Activated CD8-positive, alpha-beta memory T cell treated with anti-CD3 and anti-CD28 coated beads for 24 hours (primary cell): ENCODE measurements at regions not wholly inside any gene's neighbourhood (a gene's known extent, or its start where the extent isn't known, plus 50 kb on each side); places are given as distances from the start of the nearest gene placed in this dataset.

Experiments used
- DNase-seq: peaks from one replicate; pipeline ENCODE4 v3.0.0-alpha.2; 2020

DNA sequence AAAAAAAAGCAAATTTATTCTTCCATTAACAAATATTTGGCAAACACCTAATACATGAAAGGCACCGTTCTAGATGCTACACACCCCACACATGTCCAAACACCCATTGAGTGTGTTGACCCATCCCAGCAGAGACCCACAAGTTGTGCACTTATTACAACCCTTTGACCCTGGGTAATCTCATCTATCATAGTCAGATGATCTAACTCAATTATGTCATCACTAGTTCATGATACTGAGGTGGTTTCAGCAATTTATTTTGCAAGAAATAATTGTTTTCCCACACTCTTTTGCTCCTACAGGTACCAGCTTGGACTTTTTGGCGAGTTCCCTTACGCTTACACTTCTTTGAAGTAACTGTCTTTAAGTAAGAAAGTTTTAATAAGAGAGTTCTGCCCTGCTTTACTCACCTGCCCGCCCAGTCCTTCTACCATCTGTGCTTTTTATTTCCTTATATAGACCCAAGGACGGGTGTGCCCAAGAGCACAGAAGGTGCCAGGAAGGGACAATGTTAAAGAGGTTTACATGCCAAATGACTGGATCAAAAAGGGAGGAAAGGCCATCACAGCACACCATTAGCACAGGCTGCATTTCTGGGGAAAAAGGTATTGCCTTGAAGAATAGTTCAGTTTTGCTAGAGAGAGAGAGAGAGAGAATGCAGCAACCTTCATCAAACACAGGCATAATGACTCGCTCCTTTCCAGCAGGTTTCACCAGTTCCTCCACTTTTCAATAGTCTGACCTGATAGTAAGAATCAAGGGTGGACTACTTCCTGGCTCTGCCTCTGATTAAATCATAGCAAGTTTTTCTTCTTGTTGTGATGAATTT lies 54.5 kb upstream of the ATP11B start:
- DNase-seq = no peak

DNA sequence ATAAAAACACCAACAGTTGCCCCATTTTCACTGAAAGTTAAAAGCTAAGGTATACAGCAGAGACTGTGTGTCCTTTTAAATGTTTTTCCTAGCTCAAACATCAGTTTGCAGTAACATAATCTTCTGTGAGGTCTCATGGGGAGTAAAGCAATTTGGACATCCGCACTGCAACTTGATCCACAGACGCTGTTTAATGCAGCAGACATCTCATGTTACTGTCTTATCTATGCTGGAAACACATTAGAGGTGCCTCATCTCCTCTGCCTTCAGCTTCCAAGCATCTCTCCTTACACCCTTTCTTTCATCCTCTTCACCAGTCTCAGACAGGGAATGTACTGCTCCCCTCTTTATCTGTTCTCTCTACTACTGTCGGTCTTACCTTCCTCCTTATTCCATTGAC lies 53.7 kb upstream of the ATP11B start:
- no peak for DNase-seq

DNA sequence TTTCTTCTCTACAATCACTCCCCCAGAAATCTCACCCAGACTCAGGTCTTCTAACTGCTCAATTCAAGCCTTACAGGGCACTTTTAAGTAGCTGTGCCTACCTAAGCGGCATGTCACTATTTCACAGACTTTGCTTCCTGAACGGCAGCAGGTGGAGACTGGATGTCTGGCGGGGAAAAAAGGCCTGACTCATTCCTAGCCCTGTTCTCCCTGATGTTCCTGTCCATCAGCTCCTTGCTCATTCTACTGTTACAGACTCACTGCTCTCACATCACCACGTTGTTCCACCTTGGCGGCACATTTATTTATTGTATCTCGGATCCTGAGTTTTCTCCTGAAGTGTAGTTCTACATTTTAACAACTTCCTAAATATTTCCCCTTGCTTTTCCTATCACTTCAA lies 52.6 kb upstream of the ATP11B start:
- DNase-seq = no peak

DNA sequence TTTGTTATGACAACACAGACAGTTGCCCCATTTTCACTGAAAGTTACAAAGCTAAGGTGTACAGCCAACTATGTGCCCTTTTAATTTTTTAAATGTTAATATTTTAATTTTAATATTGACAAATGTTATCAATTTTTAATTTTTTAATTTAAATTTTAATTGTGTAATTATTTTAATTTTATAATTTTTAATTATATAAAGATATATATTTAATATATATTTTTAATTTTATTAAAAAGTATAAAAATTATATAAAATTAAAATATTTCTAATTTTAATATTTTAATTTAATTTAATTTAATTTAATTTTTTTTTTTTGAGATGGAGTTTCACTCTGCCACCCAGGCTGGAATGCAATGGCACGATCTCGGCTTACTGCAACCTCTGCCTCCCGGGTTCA lies 52.1 kb upstream of the ATP11B start:
- no peak for DNase-seq
